ENCODE measurements at regions not wholly inside any gene's neighbourhood (a gene's known extent, or its start where the extent isn't known, plus 50 kb on each side); places are given as distances from the start of the nearest gene placed in this dataset.
"Not testable (repeated sequence)": the region's sequence is repeated elsewhere in the genome, so short reads cannot be mapped to it uniquely, and the experiment has no call there.

GRCh38 chr9:135173066-135173465 lies 85.6 kb downstream of the OLFM1 start:
- no peaks in the 10 kb centered on the region for H3K36me3 ChIP-seq
- H3K9me3 ChIP-seq, result no peaks in the 10 kb centered on the region
- H3K27ac ChIP-seq, result no peak overlapping the region
- no peaks in the 10 kb centered on the region for H3K4me1 ChIP-seq (ENCODE audit: control insufficient read depth in 1 of 2, insufficient read depth in 1 of 2, low read depth in 1 of 2, low read length in 1 of 2)
- no peaks in the 10 kb centered on the region for H3K27me3 ChIP-seq
- TF ChIP-seq CTCF (IDR thresholded peaks at IDR 0.05), result no peak
- no peak overlapping the region for H3K4me3 ChIP-seq (ENCODE audit: low read depth in 1 of 2, low read length in 1 of 2)

GRCh38 chr9:135174248-135174647 lies 86.8 kb downstream of the OLFM1 start:
- no peaks in the 10 kb centered on the region for H3K36me3 ChIP-seq
- H3K4me3 ChIP-seq (ENCODE audit: low read depth in 1 of 2, low read length in 1 of 2), result no peak overlapping the region
- H3K27ac ChIP-seq, result no peak overlapping the region
- no peaks in the 10 kb centered on the region for H3K27me3 ChIP-seq
- H3K4me1 ChIP-seq (ENCODE audit: control insufficient read depth in 1 of 2, insufficient read depth in 1 of 2, low read depth in 1 of 2, low read length in 1 of 2), result no peaks in the 10 kb centered on the region
- H3K9me3 ChIP-seq, result no peaks in the 10 kb centered on the region
- TF ChIP-seq CTCF (IDR thresholded peaks at IDR 0.05), result no peak

GRCh38 chr9:135174981-135175380 lies 87.5 kb downstream of the OLFM1 start:
- Histone ChIP-seq H3K4me3 (ENCODE audit: low read depth in 1 of 2, low read length in 1 of 2) (no peak overlapping the region), H3K27me3 (no peaks in the 10 kb centered on the region), H3K4me1 (ENCODE audit: control insufficient read depth in 1 of 2, insufficient read depth in 1 of 2, low read depth in 1 of 2, low read length in 1 of 2) (no peaks in the 10 kb centered on the region), H3K36me3 (no peaks in the 10 kb centered on the region), H3K27ac (no peak overlapping the region), H3K9me3 (no peaks in the 10 kb centered on the region)
- TF ChIP-seq CTCF (IDR thresholded peaks at IDR 0.05), result no peak

DNA sequence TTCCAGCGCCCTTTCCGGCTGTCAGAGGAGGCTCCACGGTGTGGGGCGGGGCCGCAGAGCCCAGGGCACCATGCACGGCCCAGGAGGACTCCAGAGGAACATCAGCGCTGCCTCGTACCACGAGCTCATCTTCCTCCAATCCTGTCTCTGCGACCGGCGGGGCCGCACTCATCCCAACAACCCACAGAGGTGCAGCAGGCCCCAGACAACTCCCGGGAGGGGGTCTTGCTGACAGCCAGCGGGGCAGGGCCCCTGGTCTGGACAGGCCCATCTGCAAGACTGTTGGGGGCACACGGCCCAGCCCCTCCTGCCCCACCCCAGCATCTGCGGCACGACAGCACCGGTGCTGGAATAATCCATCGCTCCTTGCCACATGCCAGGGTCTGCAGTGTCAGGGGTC lies 88.8 kb downstream of the OLFM1 start:
- no peak for TF ChIP-seq CTCF (IDR thresholded peaks at IDR 0.05)
- Histone ChIP-seq H3K27ac (no peak overlapping the region), H3K36me3 (no peaks in the 10 kb centered on the region), H3K9me3 (no peaks in the 10 kb centered on the region), H3K27me3 (no peaks in the 10 kb centered on the region), H3K4me1 (ENCODE audit: control insufficient read depth in 1 of 2, insufficient read depth in 1 of 2, low read depth in 1 of 2, low read length in 1 of 2) (no peaks in the 10 kb centered on the region), H3K4me3 (ENCODE audit: low read depth in 1 of 2, low read length in 1 of 2) (no peak overlapping the region)

GRCh38 chr9:135177562-135177961 lies 90.1 kb downstream of the OLFM1 start:
- not testable (repeated sequence) for H3K27ac ChIP-seq; H3K4me1 ChIP-seq (ENCODE audit: control insufficient read depth in 1 of 2, insufficient read depth in 1 of 2, low read depth in 1 of 2, low read length in 1 of 2); H3K9me3 ChIP-seq; H3K27me3 ChIP-seq; H3K4me3 ChIP-seq (ENCODE audit: low read depth in 1 of 2, low read length in 1 of 2); H3K36me3 ChIP-seq

GRCh38 chr9:135178498-135178897 lies 91.0 kb downstream of the OLFM1 start:
- no peak overlapping the region for H3K4me3 ChIP-seq (ENCODE audit: low read depth in 1 of 2, low read length in 1 of 2)
- H3K4me1 ChIP-seq (ENCODE audit: control insufficient read depth in 1 of 2, insufficient read depth in 1 of 2, low read depth in 1 of 2, low read length in 1 of 2), result no peaks in the 10 kb centered on the region
- H3K27ac ChIP-seq, result no peak overlapping the region
- H3K27me3 ChIP-seq, result no peaks in the 10 kb centered on the region
- H3K36me3 ChIP-seq, result no peaks in the 10 kb centered on the region
- H3K9me3 ChIP-seq, result no peaks in the 10 kb centered on the region
- no peak for TF ChIP-seq CTCF (IDR thresholded peaks at IDR 0.05)

All from neutrophil (primary cell).